Osteoblast (primary cell): ENCODE measurements at regions not wholly inside any gene's neighbourhood (a gene's known extent, or its start where the extent isn't known, plus 50 kb on each side); places are given as distances from the start of the nearest gene placed in this dataset.
A peak's percentile ranks its signal among the peaks of the same experiment; 100 is the strongest.

Source experiments
- DNase-seq: peaks from one replicate; pipeline ENCODE4 v3.0.0; 2011; ENCODE audit warnings: low spot score, mixed read lengths; ENCODE audit not compliant: insufficient read length; ENCODE audit errors: missing footprints
- H2AFZ ChIP-seq: 2 replicates; pipeline ENCODE4 v1.6.0; 2011; ENCODE audit warnings: mild to moderate bottlenecking, low read length
- H3K27ac ChIP-seq: 2 replicates; pipeline ENCODE4 v1.5.1; 2011; ENCODE audit warnings: mild to moderate bottlenecking, low read depth, low read length, moderate library complexity
- H3K27me3 ChIP-seq: 2 replicates; pipeline ENCODE4 v1.6.0; 2012; ENCODE audit warnings: mild to moderate bottlenecking, control low read depth, inconsistent platforms, low read length, moderate library complexity; ENCODE audit not compliant: insufficient read depth
- H3K36me3 ChIP-seq: 2 replicates; pipeline ENCODE4 v1.5.1; 2011; ENCODE audit warnings: mild to moderate bottlenecking, low read length, control low read depth, moderate library complexity; ENCODE audit not compliant: insufficient read depth
- H3K4me1 ChIP-seq: 2 replicates; pipeline ENCODE4 v1.5.1; 2011; ENCODE audit warnings: mild to moderate bottlenecking, low read length, control low read depth, moderate library complexity; ENCODE audit not compliant: insufficient read depth
- H3K4me2 ChIP-seq: 2 replicates; pipeline ENCODE4 v1.6.0; 2011; ENCODE audit warnings: mild to moderate bottlenecking, low read length; ENCODE audit not compliant: insufficient read depth
- H3K4me3 ChIP-seq: fragments of 200-600 bp; sonication (generic); 3 replicates; pipeline ENCODE4 v1.5.1; 2012; ENCODE audit warnings: mild to moderate bottlenecking, low read length, inconsistent platforms; ENCODE audit not compliant: insufficient read depth
- H3K79me2 ChIP-seq: 2 replicates; pipeline ENCODE4 v1.6.0; 2012; ENCODE audit warnings: mild to moderate bottlenecking, low read length, control low read depth, inconsistent platforms; ENCODE audit not compliant: insufficient read depth
- H3K9me3 ChIP-seq: 2 replicates; pipeline ENCODE4 v1.5.1; 2011; ENCODE audit warnings: low read depth, low read length, control low read depth
- H4K20me1 ChIP-seq: 2 replicates; pipeline ENCODE4 v1.6.0; 2012; ENCODE audit warnings: mild to moderate bottlenecking, low read length, control low read depth; ENCODE audit not compliant: insufficient read depth
- TF ChIP-seq, protein P1 (sequence below): IDR thresholded peaks from 2 replicates; pipeline ENCODE4 v1.5.1; 2011; ENCODE audit warnings: mild to moderate bottlenecking, low read depth, low read length, moderate library complexity; ENCODE audit errors: extremely low read depth

DNA sequence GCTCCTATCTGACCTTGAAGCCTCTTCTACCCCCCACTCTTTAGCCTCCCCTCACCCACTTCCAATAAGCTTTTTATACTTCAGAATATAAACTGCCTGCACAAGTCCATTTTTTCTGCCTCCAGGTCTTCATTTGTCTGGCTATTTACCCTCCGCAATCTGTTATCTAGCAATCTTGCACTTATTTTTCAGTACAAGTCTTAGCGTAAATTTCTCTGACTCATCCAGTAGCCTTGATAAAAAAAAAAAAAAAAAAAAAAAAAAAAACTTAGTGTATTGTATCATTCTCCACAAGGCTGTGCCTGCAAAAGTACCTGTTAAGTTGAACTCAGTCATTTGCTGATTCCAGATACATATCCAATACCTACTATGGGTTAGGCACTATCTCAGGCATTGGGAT lies 219.5 kb upstream of the DKK2 start:
- no peak overlapping the region for H2AFZ ChIP-seq

DNA sequence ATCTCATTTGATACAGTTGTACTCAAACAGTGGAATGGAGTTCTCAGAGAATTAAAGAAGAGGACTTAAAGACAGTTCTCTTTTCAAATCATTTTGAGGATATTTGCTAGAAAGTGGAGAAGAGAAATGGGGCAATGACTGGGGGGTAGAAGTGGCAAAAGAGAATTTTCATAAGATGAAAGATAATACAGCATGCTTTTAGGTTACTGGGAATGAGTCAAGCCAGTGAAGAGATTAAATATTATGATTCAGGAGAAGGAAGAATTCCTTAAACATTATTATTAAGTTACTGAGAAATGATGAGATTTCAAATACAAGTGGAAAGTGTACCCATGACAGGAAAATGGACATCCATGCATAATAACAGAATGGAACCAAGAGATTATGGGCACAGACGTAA lies 219.0 kb upstream of the DKK2 start:
- DNase-seq: no peak
- Histone ChIP-seq H4K20me1 (no peaks in the 10 kb centered on the region), H3K4me1 (peaks cover 6% of the 10 kb centered on the region), H3K27ac (no peak overlapping the region), H2AFZ (no peak overlapping the region), H3K9me3 (no peaks in the 10 kb centered on the region), H3K4me3 (no peak overlapping the region), H3K36me3 (no peaks in the 10 kb centered on the region), H3K4me2 (peak overlapping the region; percentile 28), H3K79me2 (no peaks in the 10 kb centered on the region), H3K27me3 (no peaks in the 10 kb centered on the region)
- TF ChIP-seq, protein P1, sequence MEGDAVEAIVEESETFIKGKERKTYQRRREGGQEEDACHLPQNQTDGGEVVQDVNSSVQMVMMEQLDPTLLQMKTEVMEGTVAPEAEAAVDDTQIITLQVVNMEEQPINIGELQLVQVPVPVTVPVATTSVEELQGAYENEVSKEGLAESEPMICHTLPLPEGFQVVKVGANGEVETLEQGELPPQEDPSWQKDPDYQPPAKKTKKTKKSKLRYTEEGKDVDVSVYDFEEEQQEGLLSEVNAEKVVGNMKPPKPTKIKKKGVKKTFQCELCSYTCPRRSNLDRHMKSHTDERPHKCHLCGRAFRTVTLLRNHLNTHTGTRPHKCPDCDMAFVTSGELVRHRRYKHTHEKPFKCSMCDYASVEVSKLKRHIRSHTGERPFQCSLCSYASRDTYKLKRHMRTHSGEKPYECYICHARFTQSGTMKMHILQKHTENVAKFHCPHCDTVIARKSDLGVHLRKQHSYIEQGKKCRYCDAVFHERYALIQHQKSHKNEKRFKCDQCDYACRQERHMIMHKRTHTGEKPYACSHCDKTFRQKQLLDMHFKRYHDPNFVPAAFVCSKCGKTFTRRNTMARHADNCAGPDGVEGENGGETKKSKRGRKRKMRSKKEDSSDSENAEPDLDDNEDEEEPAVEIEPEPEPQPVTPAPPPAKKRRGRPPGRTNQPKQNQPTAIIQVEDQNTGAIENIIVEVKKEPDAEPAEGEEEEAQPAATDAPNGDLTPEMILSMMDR: no peak

More for the DNA sequence above, 219.5 kb upstream of the DKK2 start:
- no peaks in the 10 kb centered on the region for H3K36me3 ChIP-seq
- H3K27ac ChIP-seq: no peak overlapping the region
- no peak for DNase-seq
- H3K4me1 ChIP-seq: peaks cover 6% of the 10 kb centered on the region
- H3K9me3 ChIP-seq: no peaks in the 10 kb centered on the region
- peak overlapping the region; percentile 28 for H3K4me2 ChIP-seq
- TF ChIP-seq, protein P1: no peak
- no peaks in the 10 kb centered on the region for H3K27me3 ChIP-seq
- no peaks in the 10 kb centered on the region for H3K79me2 ChIP-seq
- H4K20me1 ChIP-seq: no peaks in the 10 kb centered on the region
- H3K4me3 ChIP-seq: no peak overlapping the region

- TF ChIP-seq, protein P1: no peak
- no peak overlapping the region for H3K27ac ChIP-seq
- H3K4me2 ChIP-seq: no peak overlapping the region
These were observed 217.5 kb upstream of the DKK2 start for GRCh38 chr4:107253579-107254068.

GRCh38 chr4:107253090-107253489 lies 217.0 kb upstream of the DKK2 start:
- Histone ChIP-seq H3K27me3 (no peaks in the 10 kb centered on the region), H3K9me3 (no peaks in the 10 kb centered on the region), H3K27ac (no peak overlapping the region), H3K4me2 (no peak overlapping the region), H3K36me3 (no peaks in the 10 kb centered on the region), H2AFZ (no peak overlapping the region), H3K4me3 (no peak overlapping the region), H3K4me1 (peaks cover 3% of the 10 kb centered on the region), H4K20me1 (no peaks in the 10 kb centered on the region), H3K79me2 (no peaks in the 10 kb centered on the region)
- DNase-seq: no peak
- TF ChIP-seq, protein P1: no peak

More at GRCh38 chr4:107253579-107254068, 217.5 kb upstream of the DKK2 start:
- H3K9me3 ChIP-seq: no peaks in the 10 kb centered on the region
- no peak for DNase-seq
- peaks cover 6% of the 10 kb centered on the region for H3K4me1 ChIP-seq
- no peaks in the 10 kb centered on the region for H4K20me1 ChIP-seq
- no peak overlapping the region for H2AFZ ChIP-seq
- no peaks in the 10 kb centered on the region for H3K36me3 ChIP-seq
- H3K79me2 ChIP-seq: no peaks in the 10 kb centered on the region
- H3K27me3 ChIP-seq: no peaks in the 10 kb centered on the region
- H3K4me3 ChIP-seq: no peak overlapping the region
